Activated CD4-positive, alpha-beta memory T cell treated with anti-CD3 and anti-CD28 coated beads for 36 hours (primary cell): ENCODE measurements at regions not wholly inside any gene's neighbourhood (a gene's known extent, or its start where the extent isn't known, plus 50 kb on each side); places are given as distances from the start of the nearest gene placed in this dataset.
A peak's percentile ranks its signal among the peaks of the same experiment; 100 is the strongest.
"Not testable (repeated sequence)": the region's sequence is repeated elsewhere in the genome, so short reads cannot be mapped to it uniquely, and the experiment has no call there.

ENCODE experiments used
- CTCF ChIA-PET: fragments of 350-600 bp; sonication (Branson Sonifier 250); formaldehyde crosslinking; loops from one replicate; lab custom pipeline; 2021; ENCODE audit warnings: antibody characterized with exemption, inconsistent platforms; lab: Charles Lee
- POLR2A ChIA-PET: fragments of 350-600 bp; sonication (Branson Sonifier 250); formaldehyde crosslinking; loops from one replicate; lab custom pipeline; 2021; ENCODE audit warnings: antibody characterized with exemption; lab: Charles Lee
- DNase-seq: peaks from one replicate; pipeline ENCODE4 v3.0.0-alpha.2; 2020
- H3K27ac Mint-ChIP-seq: one replicate; pipeline ENCODE4 v1.8.0; 2021; ENCODE audit warnings: mixed read lengths
- H3K27me3 Mint-ChIP-seq: one replicate; pipeline ENCODE4 v1.8.0; 2021; ENCODE audit warnings: mixed read lengths
- H3K36me3 Mint-ChIP-seq: one replicate; pipeline ENCODE4 v1.8.0; 2021; ENCODE audit warnings: mixed read lengths
- H3K4me1 Mint-ChIP-seq: one replicate; pipeline ENCODE4 v1.8.0; 2021; ENCODE audit warnings: low read depth, mixed read lengths
- H3K4me3 Mint-ChIP-seq: one replicate; pipeline ENCODE4 v1.8.0; 2021; ENCODE audit warnings: mild to moderate bottlenecking, mixed read lengths
- H3K9me3 Mint-ChIP-seq: one replicate; pipeline ENCODE4 v1.8.0; 2021; ENCODE audit warnings: mixed read lengths
- intact Hi-C: fragments of 100-400 bp; cut with micrococcal nuclease; formaldehyde crosslinking; loops from one replicate; pipeline ENCODE4 v1.15.1; 2023

DNA sequence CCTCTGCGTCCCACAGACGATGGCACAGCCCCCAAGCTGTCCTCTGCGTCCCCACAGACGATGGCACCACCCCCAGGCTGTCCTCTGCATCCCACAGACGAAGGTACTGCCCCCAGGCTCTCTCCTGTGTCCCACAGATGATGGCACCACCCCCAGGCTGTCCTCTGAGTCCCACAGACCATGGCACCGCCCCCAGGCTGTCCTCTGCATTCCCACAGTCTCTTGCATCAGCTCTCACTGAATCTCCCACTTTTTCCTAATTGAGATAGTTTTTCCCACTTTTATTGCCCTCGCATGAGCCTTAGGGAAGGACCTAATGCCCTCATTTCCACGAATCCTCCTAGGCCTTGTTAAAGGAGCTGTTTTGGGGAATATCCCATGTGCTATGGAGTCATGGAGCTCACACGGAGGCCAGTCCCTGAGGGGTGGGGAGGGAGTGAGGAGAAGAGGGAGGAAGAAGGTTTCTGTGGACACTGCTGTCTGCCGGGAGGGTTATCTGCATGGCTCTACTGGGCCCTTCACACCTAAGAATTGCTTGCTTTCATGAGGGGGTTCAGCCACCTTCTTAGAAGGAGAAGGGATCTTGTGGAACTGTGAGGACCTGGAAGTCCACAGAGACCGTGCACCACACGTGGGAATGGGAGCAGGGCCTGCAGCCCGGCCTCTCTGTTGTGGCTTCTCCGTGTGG, 58.2 kb upstream of the PTCH1 start:
- H3K36me3 Mint-ChIP-seq, result no peaks in the 10 kb centered on the region
- ChIA-PET CTCF (no interaction called here), POLR2A (no interaction called here)
- no peak overlapping the region for H3K27ac Mint-ChIP-seq
- no peak for DNase-seq
- peaks cover 4% of the 10 kb centered on the region for H3K4me1 Mint-ChIP-seq
- intact Hi-C loops, result no loop called here
- H3K27me3 Mint-ChIP-seq, result peaks cover 19% of the 10 kb centered on the region
- no peaks in the 10 kb centered on the region for H3K9me3 Mint-ChIP-seq
- no peak overlapping the region for H3K4me3 Mint-ChIP-seq

DNA sequence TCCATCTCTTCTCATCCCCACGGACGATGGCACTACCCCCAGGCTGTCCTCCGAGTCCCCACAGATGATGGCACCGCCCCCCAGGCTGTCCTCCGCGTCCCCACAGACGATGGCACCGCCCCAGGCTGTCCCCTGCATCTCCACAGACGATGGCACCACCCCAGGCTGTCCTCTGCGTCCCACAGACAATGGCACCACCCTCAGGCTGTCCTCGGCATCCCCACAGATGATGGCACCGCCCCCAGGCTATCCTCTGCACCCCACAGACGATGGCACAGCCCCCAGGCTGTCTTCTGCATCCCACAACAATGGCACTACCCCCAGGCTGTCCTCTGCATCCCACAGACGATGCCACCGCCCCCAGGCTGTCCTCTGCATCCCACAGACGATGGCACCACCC, 57.4 kb upstream of the PTCH1 start:
- no peaks in the 10 kb centered on the region for H3K9me3 Mint-ChIP-seq
- H3K4me3 Mint-ChIP-seq, result no peak overlapping the region
- ChIA-PET CTCF (no interaction called here), POLR2A (no interaction called here)
- H3K27ac Mint-ChIP-seq, result no peak overlapping the region
- H3K4me1 Mint-ChIP-seq, result peaks cover 6% of the 10 kb centered on the region
- H3K27me3 Mint-ChIP-seq, result peaks cover 25% of the 10 kb centered on the region
- no peaks in the 10 kb centered on the region for H3K36me3 Mint-ChIP-seq
- peak; percentile 40 for DNase-seq
- intact Hi-C loops, result no loop called here

- no peak overlapping the region for H3K4me3 Mint-ChIP-seq
- H3K27ac Mint-ChIP-seq, result no peak overlapping the region
- intact Hi-C loops, result no loop called here
- CTCF ChIA-PET, result no interaction called here
- peaks cover 6% of the 10 kb centered on the region for H3K4me1 Mint-ChIP-seq
- H3K36me3 Mint-ChIP-seq, result no peaks in the 10 kb centered on the region
- POLR2A ChIA-PET, result no interaction called here
- no peak for DNase-seq
- no peaks in the 10 kb centered on the region for H3K9me3 Mint-ChIP-seq
- H3K27me3 Mint-ChIP-seq, result peaks cover 30% of the 10 kb centered on the region
Measured at GRCh38 chr9:95573463-95573862, 56.7 kb upstream of the PTCH1 start.

GRCh38 chr9:95572381-95573151, 55.8 kb upstream of the PTCH1 start:
- H3K4me1 Mint-ChIP-seq, result peaks cover 6% of the 10 kb centered on the region
- ChIA-PET POLR2A (no interaction called here), CTCF (no interaction called here)

GRCh38 chr9:95570646-95571045, 53.9 kb upstream of the PTCH1 start:
- H3K4me3 Mint-ChIP-seq, result no peak overlapping the region
- H3K36me3 Mint-ChIP-seq, result no peaks in the 10 kb centered on the region
- no peak for DNase-seq
- peaks cover 6% of the 10 kb centered on the region for H3K4me1 Mint-ChIP-seq
- intact Hi-C loops, result no loop called here
- H3K9me3 Mint-ChIP-seq, result no peaks in the 10 kb centered on the region
- ChIA-PET CTCF (no interaction called here), POLR2A (no interaction called here)
- H3K27ac Mint-ChIP-seq, result no peak overlapping the region
- peaks cover 32% of the 10 kb centered on the region for H3K27me3 Mint-ChIP-seq

More at GRCh38 chr9:95572381-95573151, 55.8 kb upstream of the PTCH1 start:
- Mint-ChIP-seq H3K27ac (no peak overlapping the region), H3K4me3 (no peak overlapping the region), H3K27me3 (peaks cover 29% of the 10 kb centered on the region), H3K9me3 (no peaks in the 10 kb centered on the region), H3K36me3 (no peaks in the 10 kb centered on the region)
- no peak for DNase-seq
- intact Hi-C loops, result no loop called here

DNA sequence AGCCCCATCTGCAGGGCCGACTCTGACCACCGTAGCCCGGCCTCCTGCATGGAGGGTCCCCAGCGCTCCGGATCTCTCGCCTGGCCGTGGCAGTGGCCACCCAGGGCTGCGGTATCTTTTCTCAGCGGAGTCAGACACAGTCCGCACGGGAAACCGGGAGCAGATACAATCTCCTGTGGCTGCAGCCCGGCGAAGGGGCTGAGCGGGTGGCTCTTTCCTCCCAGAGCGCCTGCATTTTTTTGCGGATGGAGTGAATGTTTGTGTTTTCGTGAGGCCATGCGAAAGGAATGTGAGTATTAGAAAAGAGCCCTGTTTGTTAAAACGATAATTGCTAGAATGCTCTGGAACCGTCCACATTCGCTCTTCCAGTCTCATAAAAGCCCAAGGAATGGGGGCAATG, 53.4 kb upstream of the PTCH1 start:
- Mint-ChIP-seq H3K36me3 (no peaks in the 10 kb centered on the region), H3K4me3 (no peak overlapping the region), H3K9me3 (no peaks in the 10 kb centered on the region), H3K27ac (no peak overlapping the region), H3K27me3 (peaks cover 33% of the 10 kb centered on the region), H3K4me1 (peaks cover 6% of the 10 kb centered on the region)
- POLR2A ChIA-PET, result no interaction called here
- intact Hi-C loops, result no loop called here
- CTCF ChIA-PET, result no interaction called here
- DNase-seq, result no peak

GRCh38 chr9:95568735-95569134, 52.0 kb upstream of the PTCH1 start:
- H3K27ac Mint-ChIP-seq, CTCF ChIA-PET, intact Hi-C loops: not testable (repeated sequence)

More at GRCh38 chr9:95568735-95569134, 52.0 kb upstream of the PTCH1 start:
- H3K27me3 Mint-ChIP-seq, result peaks cover 34% of the 10 kb centered on the region
- H3K4me1 Mint-ChIP-seq, H3K9me3 Mint-ChIP-seq, DNase-seq, POLR2A ChIA-PET, H3K4me3 Mint-ChIP-seq, H3K36me3 Mint-ChIP-seq: not testable (repeated sequence)
